Tibial nerve (tissue), 4 donors: ENCODE measurements at regions not wholly inside any gene's neighbourhood (a gene's known extent, or its start where the extent isn't known, plus 50 kb on each side); places are given as distances from the start of the nearest gene placed in this dataset.
A peak's percentile ranks its signal among the peaks of the same experiment; 100 is the strongest.

Experiments used
- DNase-seq, 2 donors: peaks; one replicate each; pipeline ENCODE4 v3.0.0-alpha.2; 2019; ENCODE audit warnings: low spot score in 2 of 2
- H3K27ac ChIP-seq, 4 donors: fragments of 200-600 bp; sonication (generic) in 3 of 4; one replicate each; pipeline ENCODE4 v1.5.1; 2017 to 2019; ENCODE audit warnings: mild to moderate bottlenecking in 1 of 4
- H3K27me3 ChIP-seq, 2 donors: fragments of 200-600 bp; sonication (generic) in 1 of 2; one replicate each; pipeline versions ENCODE4 v1.5.1 to v1.6.0; 2017 to 2019
- H3K36me3 ChIP-seq, 3 donors: fragments of 200-600 bp; sonication (generic); one replicate each; pipeline ENCODE4 v1.5.1; 2018 to 2019
- H3K4me1 ChIP-seq, 4 donors: fragments of 200-600 bp; sonication (generic) in 3 of 4; one replicate each; pipeline ENCODE4 v1.5.1; 2017 to 2019
- H3K4me3 ChIP-seq, 4 donors: fragments of 200-600 bp; sonication (generic) in 3 of 4; one replicate each; pipeline ENCODE4 v1.5.1; 2017 to 2019; ENCODE audit warnings: mild to moderate bottlenecking in 1 of 4, moderate library complexity in 1 of 4
- H3K9me3 ChIP-seq, 4 donors: fragments of 200-600 bp; sonication (generic) in 3 of 4; one replicate each; pipeline ENCODE4 v1.5.1; 2017 to 2019
- CTCF ChIP-seq, 5 experiments: fragments of 200-600 bp in 3 of 5; fragments of 450-650 bp in 2 of 5; sonication (generic) in 3 of 5; IDR thresholded peaks; one replicate each; pipeline ENCODE4 v1.5.1; 2016 to 2019; ENCODE audit warnings: antibody characterized with exemption in 5 of 5, mild to moderate bottlenecking in 3 of 5, moderate library complexity in 2 of 5
- EP300 ChIP-seq, 2 donors: sonication (generic); formaldehyde crosslinking; IDR thresholded peaks; one replicate each; pipeline ENCODE4 v1.6.1; 2017; ENCODE audit warnings: antibody characterized with exemption in 2 of 2, mild to moderate bottlenecking in 1 of 2
- POLR2A ChIP-seq, 2 donors: fragments of 450-650 bp; IDR thresholded peaks; one replicate each; pipeline ENCODE4 v1.6.1; 2017; ENCODE audit warnings: antibody characterized with exemption in 2 of 2, mild to moderate bottlenecking in 2 of 2, moderate library complexity in 2 of 2
- WGBS, 2 donors: methylation state at CpG; one replicate each; pipeline ENCODE4 v1.1.5; 2018; 5-methylcytosine and 5-hydroxymethylcytosine counted together

GRCh38 chr17:72388765-72389473, 268.1 kb downstream of the SOX9 start:
- Histone ChIP-seq H3K4me1 (peaks cover 0 to 21% (median 0%) of the 10 kb centered on the region in 4 donors), H3K27me3 (no peaks in the 10 kb centered on the region), H3K4me3 (no peak overlapping the region), H3K36me3 (no peaks in the 10 kb centered on the region), H3K27ac (no peak overlapping the region), H3K9me3 (no peaks in the 10 kb centered on the region)
- WGBS, 2 donors: 81 to 82% methylated on average over 10 of the region's 10 CpGs
- DNase-seq: no peak
- no peak for TF ChIP-seq EP300 (IDR thresholded peaks at IDR 0.05)
- TF ChIP-seq POLR2A (IDR thresholded peaks at IDR 0.05): no peak
- TF ChIP-seq CTCF (IDR thresholded peaks at IDR 0.05): no peak

- H3K27ac ChIP-seq: no peak overlapping the region
- WGBS, 2 donors: 69 to 77% methylated on average over 3 of the region's 3 CpGs
- no peaks in the 10 kb centered on the region for H3K9me3 ChIP-seq
- peaks cover 0 to 26% (median 0%) of the 10 kb centered on the region in 4 donors for H3K4me1 ChIP-seq
- DNase-seq: no peak
- TF ChIP-seq EP300 (IDR thresholded peaks at IDR 0.05) (no peak), CTCF (IDR thresholded peaks at IDR 0.05) (no peak), POLR2A (IDR thresholded peaks at IDR 0.05) (no peak)
- no peaks in the 10 kb centered on the region for H3K27me3 ChIP-seq
- peaks cover 0 to 5% (median 0%) of the 10 kb centered on the region in 3 donors for H3K36me3 ChIP-seq
- no peak overlapping the region for H3K4me3 ChIP-seq
Measured at GRCh38 chr17:72390675-72391508, 270.1 kb downstream of the SOX9 start.

GRCh38 chr17:72392056-72393010, 271.5 kb downstream of the SOX9 start:
- H3K27ac ChIP-seq: no peak overlapping the region
- no peaks in the 10 kb centered on the region for H3K27me3 ChIP-seq
- H3K4me1 ChIP-seq: peaks cover 0 to 18% (median 0%) of the 10 kb centered on the region in 4 donors
- H3K36me3 ChIP-seq: peaks cover 0 to 5% (median 0%) of the 10 kb centered on the region in 3 donors
- H3K9me3 ChIP-seq: no peaks in the 10 kb centered on the region
- 61 to 68% methylated on average over 18 of the region's 18 CpGs for WGBS, 2 donors
- DNase-seq: peak in 1 of 2 donors; percentile 59
- no peak overlapping the region for H3K4me3 ChIP-seq
- no peak for TF ChIP-seq POLR2A (IDR thresholded peaks at IDR 0.05)
- peak in 1 of 2 donors; percentile 77 for TF ChIP-seq EP300 (IDR thresholded peaks at IDR 0.05)
- no peak for TF ChIP-seq CTCF (IDR thresholded peaks at IDR 0.05)

- WGBS, 2 donors: 79 to 86% methylated on average over 2 of the region's 2 CpGs
- TF ChIP-seq EP300 (IDR thresholded peaks at IDR 0.05): no peak
- no peak for TF ChIP-seq CTCF (IDR thresholded peaks at IDR 0.05)
- TF ChIP-seq POLR2A (IDR thresholded peaks at IDR 0.05): no peak
Measured at GRCh38 chr17:72393553-72393952, 272.7 kb downstream of the SOX9 start.

More at GRCh38 chr17:72393553-72393952, 272.7 kb downstream of the SOX9 start:
- H3K4me1 ChIP-seq: peaks cover 0 to 18% (median 0%) of the 10 kb centered on the region in 4 donors
- no peaks in the 10 kb centered on the region for H3K27me3 ChIP-seq
- DNase-seq: no peak
- no peak overlapping the region for H3K27ac ChIP-seq
- H3K4me3 ChIP-seq: no peak overlapping the region
- peaks cover 0 to 5% (median 0%) of the 10 kb centered on the region in 3 donors for H3K36me3 ChIP-seq
- H3K9me3 ChIP-seq: no peaks in the 10 kb centered on the region
